GM18907 (cell line): ENCODE measurements at regions not wholly inside any gene's neighbourhood (a gene's known extent, or its start where the extent isn't known, plus 50 kb on each side); places are given as distances from the start of the nearest gene placed in this dataset.

Experiments used
- ATAC-seq: cut with Tn5 transposase; IDR thresholded peaks from one replicate; pipeline ENCODE4 v1.9.1; 2021; ENCODE audit warnings: mild to moderate bottlenecking, moderate library complexity; ENCODE audit not compliant: unreplicated experiment

- no peak for ATAC-seq
Observed at GRCh38 chr13:86714495-86714894, 915.3 kb upstream of the SLITRK6 start.

DNA sequence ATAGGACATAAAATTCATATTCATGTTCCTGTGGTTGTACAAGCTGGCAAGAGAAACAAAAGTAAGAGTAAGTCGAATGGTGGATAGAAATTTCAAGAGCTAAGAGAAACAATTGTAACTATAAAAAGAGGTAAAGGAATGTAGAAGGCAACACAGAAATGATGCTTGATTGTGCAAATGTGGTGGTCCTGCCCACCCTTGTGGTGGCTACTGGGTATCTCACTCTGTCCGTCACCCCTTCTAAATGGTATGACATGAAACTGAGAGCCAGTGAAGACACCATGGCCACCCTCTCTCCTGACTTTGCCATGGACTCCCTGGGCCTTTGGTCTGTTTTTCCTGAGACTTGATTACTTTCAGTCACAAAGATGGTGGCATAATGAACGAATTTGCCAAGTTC, 925.9 kb upstream of the SLITRK6 start:
- no peak for ATAC-seq

- no peak for ATAC-seq
Observed at GRCh38 chr13:86729206-86729605, 930.0 kb upstream of the SLITRK6 start.

DNA sequence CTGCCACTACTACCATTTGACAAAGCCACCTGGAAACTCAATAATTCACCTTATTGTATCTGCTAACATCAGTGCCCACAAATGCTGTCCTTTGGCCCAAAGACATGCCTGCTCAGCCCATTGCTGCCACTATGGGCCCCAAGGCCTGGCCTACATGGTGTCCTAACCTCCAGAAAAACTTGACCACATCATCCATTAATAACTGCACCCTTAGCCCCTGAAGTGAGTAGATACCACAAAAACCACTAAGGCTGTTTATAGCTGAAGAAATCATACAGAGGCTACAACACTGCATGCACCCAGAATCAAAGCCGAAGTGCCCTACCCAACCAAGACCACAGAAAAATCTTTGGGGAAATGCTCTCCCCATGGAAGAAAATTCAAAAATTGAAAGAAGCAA, 932.8 kb upstream of the SLITRK6 start:
- ATAC-seq = no peak

DNA sequence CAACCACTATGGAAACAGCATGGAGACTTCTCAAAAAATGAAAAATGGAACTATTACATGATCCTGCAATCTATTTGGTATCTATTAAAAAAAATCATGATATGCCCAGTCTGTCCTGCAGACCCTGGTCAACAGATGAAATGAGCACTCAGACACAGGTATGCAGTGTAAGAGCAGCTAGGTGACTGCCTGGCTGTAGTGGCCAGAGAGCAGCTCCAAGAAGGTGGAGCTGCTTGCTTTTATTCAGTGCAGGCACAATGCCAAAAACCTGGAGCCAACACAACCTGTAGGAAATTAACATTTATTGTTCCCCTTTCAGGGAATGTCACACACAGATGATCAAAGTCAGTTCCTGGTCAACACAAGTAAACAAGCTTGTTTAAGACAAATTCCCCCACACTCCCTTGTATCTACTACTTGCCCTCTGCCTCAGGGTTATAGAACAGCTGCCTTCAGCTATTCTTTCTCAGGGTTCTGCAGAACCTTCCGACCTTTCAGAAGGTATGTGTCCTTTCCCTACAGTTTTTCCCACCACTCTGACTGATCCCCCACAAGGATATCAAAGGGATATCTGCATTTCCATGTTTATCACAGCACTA, 933.7 kb upstream of the SLITRK5 start:
- ATAC-seq = no peak

- no peak for ATAC-seq
Observed at GRCh38 chr13:86741762-86742285, 929.3 kb upstream of the SLITRK5 start.

DNA sequence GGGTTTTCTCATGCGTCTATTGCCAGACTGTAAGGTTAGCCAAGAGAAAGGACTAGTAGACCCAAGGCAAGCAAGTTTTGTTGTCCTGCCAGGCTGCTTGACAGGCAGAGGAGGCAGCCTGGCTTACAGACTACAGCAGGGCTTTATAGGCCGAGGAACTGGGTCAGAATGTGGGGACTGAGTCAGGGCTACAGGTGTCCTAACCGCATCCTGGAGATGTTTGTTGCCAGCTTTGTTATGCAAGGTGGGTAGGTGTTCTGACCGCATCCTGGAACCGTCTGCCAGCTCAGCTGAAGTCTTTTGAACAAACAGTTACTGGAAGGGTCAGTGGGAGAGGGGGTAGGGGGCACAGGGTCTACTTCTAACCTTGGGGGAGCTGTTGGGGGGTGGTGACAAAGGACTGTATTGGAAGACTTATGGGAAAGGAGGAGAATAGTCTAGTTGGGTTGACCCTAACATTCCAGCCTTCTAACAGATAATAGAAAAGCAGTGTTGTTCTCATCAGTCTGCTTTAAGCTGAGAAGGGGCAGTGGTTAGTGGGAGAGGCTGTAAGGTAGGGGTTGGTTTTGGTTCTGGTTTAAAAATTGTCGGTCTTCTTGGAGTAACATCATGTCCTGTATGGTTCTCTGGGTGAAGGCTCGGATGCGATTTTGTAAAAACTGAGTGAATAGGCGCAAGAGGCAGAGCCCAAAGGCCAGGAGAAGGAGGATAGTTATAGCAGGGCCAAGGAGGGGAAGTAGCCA, 913.8 kb upstream of the SLITRK5 start:
- no peak for ATAC-seq

- no peak for ATAC-seq
Observed at GRCh38 chr13:86758116-86758515, 913.1 kb upstream of the SLITRK5 start.

DNA sequence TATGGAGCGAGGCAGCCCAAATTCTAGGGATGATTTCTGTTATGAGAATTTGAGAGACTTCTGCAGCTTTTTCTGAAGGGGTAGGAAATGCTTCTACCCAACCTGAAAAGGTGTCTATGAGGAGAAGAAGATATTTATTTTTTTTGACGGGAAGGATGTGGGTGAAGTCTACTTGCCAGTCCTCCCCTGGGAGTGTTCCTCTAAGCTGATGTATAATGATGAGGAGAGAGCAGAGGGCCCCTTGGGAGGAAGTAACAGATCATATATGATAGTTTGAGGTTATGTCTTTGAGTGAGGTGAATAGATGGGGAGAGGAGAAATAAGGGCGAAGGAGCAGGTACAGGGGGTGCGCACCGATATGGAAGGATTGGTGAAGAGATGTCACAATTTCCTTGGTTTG, 910.6 kb upstream of the SLITRK5 start:
- ATAC-seq = no peak

GRCh38 chr13:86765462-86765861, 905.7 kb upstream of the SLITRK5 start:
- no peak for ATAC-seq

GRCh38 chr13:86788616-86789015, 882.6 kb upstream of the SLITRK5 start:
- no peak for ATAC-seq

- ATAC-seq = no peak
Observed at GRCh38 chr13:86792153-86792651, 879.0 kb upstream of the SLITRK5 start.

GRCh38 chr13:86795858-86796257, 875.3 kb upstream of the SLITRK5 start:
- ATAC-seq = no peak

GRCh38 chr13:86810361-86810760, 860.8 kb upstream of the SLITRK5 start:
- no peak for ATAC-seq

GRCh38 chr13:86813198-86813597, 858.0 kb upstream of the SLITRK5 start:
- ATAC-seq = no peak

DNA sequence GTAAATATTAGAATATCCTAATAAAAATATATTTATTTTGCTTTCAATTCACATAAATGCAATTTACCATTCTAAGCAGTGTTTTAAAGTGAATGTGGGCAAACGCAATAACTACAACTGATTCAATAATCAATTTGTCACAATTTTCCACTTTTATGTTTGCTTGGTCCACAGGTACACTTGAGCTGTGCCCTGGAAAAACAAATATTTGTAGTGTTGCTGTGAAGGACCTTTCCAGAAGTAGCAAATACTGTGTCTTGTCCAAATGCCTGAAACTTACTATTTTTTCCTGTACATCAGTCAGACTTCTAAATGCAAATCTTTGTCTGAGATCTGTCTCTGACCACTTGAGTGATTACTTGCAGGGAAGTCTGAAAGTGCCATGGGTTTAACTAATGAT, 845.8 kb upstream of the SLITRK5 start:
- no peak for ATAC-seq

DNA sequence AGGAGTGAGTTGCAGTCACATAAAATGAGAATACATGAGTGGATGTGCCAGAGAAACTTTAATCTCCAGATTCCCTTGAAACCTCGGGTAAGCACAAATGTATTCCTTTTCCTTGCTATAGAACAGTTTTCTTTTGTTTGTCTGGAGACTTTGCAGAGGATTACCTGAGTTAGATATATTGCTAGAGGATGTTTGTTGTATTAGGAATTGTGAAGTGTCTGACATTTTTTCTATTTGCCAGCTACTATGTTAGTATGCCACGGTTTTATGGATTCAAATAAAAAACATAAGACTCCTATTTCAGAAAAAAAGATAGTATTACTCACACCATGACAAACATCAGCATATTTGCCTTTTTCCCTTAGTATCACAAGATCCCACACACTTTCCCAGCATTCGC, 844.9 kb upstream of the SLITRK5 start:
- ATAC-seq = no peak

DNA sequence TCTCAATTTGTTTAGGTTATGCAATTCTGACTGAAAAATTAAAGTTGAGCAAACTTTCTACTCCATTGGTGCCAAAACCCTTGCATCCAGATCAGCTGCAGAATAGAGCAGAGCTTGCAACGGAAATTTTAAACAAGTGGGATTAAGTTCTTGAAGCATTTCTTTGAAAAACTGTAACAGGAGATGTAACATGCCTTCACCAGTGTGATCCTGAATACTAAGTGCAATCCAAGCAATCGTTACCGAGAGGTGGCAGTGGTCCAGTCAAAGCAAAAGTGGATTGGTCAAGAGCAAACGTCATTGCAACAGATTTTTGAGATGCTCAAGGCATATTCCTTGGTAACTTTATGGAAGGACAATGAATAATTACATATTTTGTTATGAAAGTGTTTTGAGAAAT, 841.1 kb upstream of the SLITRK5 start:
- no peak for ATAC-seq

GRCh38 chr13:86831084-86831483, 840.1 kb upstream of the SLITRK5 start:
- no peak for ATAC-seq

DNA sequence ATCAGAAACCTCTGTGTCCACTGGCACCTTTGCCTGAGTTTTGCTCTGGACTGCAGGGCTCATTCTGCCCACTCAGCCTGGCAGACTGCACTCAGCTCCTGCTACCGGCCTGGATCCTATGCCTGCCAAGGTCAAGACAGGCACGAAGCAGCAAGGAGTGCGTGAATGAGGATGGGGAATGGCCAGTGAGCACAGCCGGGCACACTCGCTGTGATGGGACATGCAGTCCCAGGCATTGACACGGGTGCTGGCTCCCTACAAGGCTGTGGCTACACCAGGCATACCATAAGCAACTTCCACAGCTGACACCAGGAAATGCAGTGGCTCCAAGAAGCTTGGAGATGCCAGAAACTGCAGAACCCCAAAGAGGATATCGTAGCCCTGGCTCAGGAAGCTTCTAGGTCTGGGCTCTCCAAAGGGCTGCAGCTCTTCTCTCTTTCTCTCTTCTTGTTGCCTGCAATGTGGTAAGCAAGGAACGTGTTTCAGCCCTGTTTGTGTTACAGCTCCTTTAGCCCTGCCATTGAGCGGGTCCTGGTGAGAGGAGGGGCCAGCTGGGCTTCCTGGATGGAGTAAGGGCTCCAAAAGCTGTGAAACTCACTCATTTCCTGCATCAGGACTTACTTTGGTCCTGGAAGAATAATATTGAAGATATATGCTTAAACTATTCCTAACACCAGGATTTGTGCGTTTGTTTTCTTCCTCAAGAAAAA, 832.6 kb upstream of the SLITRK5 start:
- no peak for ATAC-seq

- ATAC-seq = no peak
Observed at GRCh38 chr13:86839221-86839620, 832.0 kb upstream of the SLITRK5 start.
